HCT116 (cell line): ENCODE measurements at regions not wholly inside any gene's neighbourhood (a gene's known extent, or its start where the extent isn't known, plus 50 kb on each side); places are given as distances from the start of the nearest gene placed in this dataset.

Source experiments
- ATAC-seq: fragments of 200-7000 bp; cut with Tn5 transposase; 2 replicates; pipeline ENCODE4 v1.9.1; 2020; ENCODE audit warnings: mild to moderate bottlenecking, moderate library complexity
- BruUV-seq: library from RNA; stranded (reverse); fragments of 400-500 nt; replicated peaks from 2 replicates; lab custom pipeline; 2021; lab: Mats Ljungman, UMichigan
- CTCF ChIA-PET: fragments of 300-600 bp; sonication (Branson Sonifier 250); formaldehyde crosslinking; loops from one replicate; lab custom pipeline; 2021; ENCODE audit warnings: antibody characterized with exemption; lab: Charles Lee
- POLR2A ChIA-PET: fragments of 300-600, 350-600 bp; sonication (Branson Sonifier 250); formaldehyde crosslinking; loops from one replicate; lab custom pipeline; 2021; ENCODE audit warnings: antibody characterized with exemption; lab: Charles Lee
- RAD21 ChIA-PET, 2 experiments: fragments of 300-600 bp; sonication (Branson Sonifier 250); formaldehyde crosslinking; loops; one replicate each; lab custom pipeline; 2023; ENCODE audit warnings: low total read pairs in 2 of 2; ENCODE audit not compliant: uncharacterized antibody in 2 of 2, unreplicated experiment in 2 of 2, low non-redundant PET in 1 of 2; lab: Charles Lee
- DNase-seq: peaks from one replicate; pipeline ENCODE4 v3.0.0-alpha.2; 2010; ENCODE audit warnings: low read depth, low spot score
- H2AFZ ChIP-seq: fragments of 200-600 bp; shearing (Covaris generic), sonication (generic); 2 replicates; pipeline ENCODE4 v1.6.1; 2017; ENCODE audit warnings: low read depth, mixed run types, mixed read lengths, antibody characterized with exemption, low read length; ENCODE audit not compliant: poor library complexity, severe bottlenecking
- H3K27ac ChIP-seq: 2 replicates; pipeline ENCODE4 v1.5.1; 2012; ENCODE audit warnings: low read depth, low read length
- H3K27me3 ChIP-seq: fragments of 200-600 bp; sonication (generic); 2 replicates; pipeline ENCODE4 v1.6.1; 2016; ENCODE audit warnings: mixed run types, low read length, mixed read lengths; ENCODE audit not compliant: insufficient read depth
- H3K36me3 ChIP-seq, 2 experiments: fragments of 200-500 bp in 1 of 2; fragments of 200-600 bp in 1 of 2; sonication (Bioruptor generic) in 1 of 2; sonication (generic) in 1 of 2; 2 replicates each; pipeline versions ENCODE4 v1.5.1 to v1.6.1; 2014 to 2016; ENCODE audit warnings: low read length in 2 of 2, inconsistent platforms in 1 of 2, mixed read lengths in 1 of 2, mixed run types in 1 of 2; ENCODE audit not compliant: insufficient read depth in 2 of 2, control insufficient read depth in 1 of 2
- H3K4me1 ChIP-seq, 2 experiments: fragments of 200-600 bp in 1 of 2; sonication (generic) in 1 of 2; 2 replicates each; pipeline versions ENCODE4 v1.5.1 to v1.6.1; 2012 to 2017; ENCODE audit warnings: low read length in 2 of 2, inconsistent platforms in 1 of 2, mild to moderate bottlenecking in 1 of 2, mixed read lengths in 1 of 2, mixed run types in 1 of 2, moderate library complexity in 1 of 2; ENCODE audit not compliant: insufficient read depth in 2 of 2, control insufficient read depth in 1 of 2
- H3K4me2 ChIP-seq: fragments of 200-600 bp; sonication (generic); 2 replicates; pipeline ENCODE4 v1.6.1; 2017; ENCODE audit warnings: mixed run types, low read length, mixed read lengths
- H3K4me3 ChIP-seq, 2 experiments: fragments of 200-600 bp in 1 of 2; sonication (generic) in 1 of 2; replicated peaks in 1 of 2; 2 replicates each; pipeline ENCODE4 v1.5.1; 2011 to 2016; ENCODE audit warnings: low read length in 2 of 2, control low read depth in 1 of 2, low read depth in 1 of 2, mild to moderate bottlenecking in 1 of 2, mixed read lengths in 1 of 2, mixed run types in 1 of 2
- H3K79me2 ChIP-seq: fragments of 200-600 bp; sonication (generic); 2 replicates; pipeline ENCODE4 v1.6.1; 2017; ENCODE audit warnings: mild to moderate bottlenecking, mixed run types, low read length, moderate library complexity, mixed read lengths; ENCODE audit not compliant: insufficient read depth
- H3K9ac ChIP-seq: fragments of 200-600 bp; sonication (generic); 2 replicates; pipeline ENCODE4 v1.6.1; 2016; ENCODE audit warnings: low read length, mixed read lengths
- H3K9me2 ChIP-seq: fragments of 200-600 bp; sonication (generic), shearing (Covaris generic); 2 replicates; pipeline ENCODE4 v1.6.1; 2017; ENCODE audit warnings: mixed run types, mild to moderate bottlenecking, moderate library complexity; ENCODE audit not compliant: insufficient read depth
- H3K9me3 ChIP-seq, 2 experiments: fragments of 200-500 bp in 1 of 2; fragments of 200-600 bp in 1 of 2; sonication (Bioruptor generic) in 1 of 2; sonication (generic) in 1 of 2; 2 replicates each; pipeline ENCODE4 v1.6.1; 2014 to 2017; ENCODE audit warnings: low read length in 2 of 2, mixed read lengths in 2 of 2, inconsistent platforms in 1 of 2, low read depth in 1 of 2, mild to moderate bottlenecking in 1 of 2, mixed run types in 1 of 2, moderate library complexity in 1 of 2; ENCODE audit not compliant: control insufficient read depth in 1 of 2, insufficient read depth in 1 of 2
- H4K20me1 ChIP-seq: fragments of 200-600 bp; sonication (generic), shearing (Covaris generic); 2 replicates; pipeline ENCODE4 v1.6.1; 2017; ENCODE audit warnings: mixed run types, mild to moderate bottlenecking, moderate library complexity; ENCODE audit not compliant: insufficient read depth
- CEBPB ChIP-seq: IDR thresholded peaks from 2 replicates; pipeline ENCODE4 v1.6.1; 2012; ENCODE audit warnings: low read depth
- CTCF ChIP-seq, 3 experiments: fragments of 200-600 bp in 1 of 3; sonication (generic) in 1 of 3; IDR thresholded peaks in 2 of 3; conservative IDR thresholded peaks in 1 of 3; 2 replicates each; pipeline ENCODE4 v1.5.1; 2012 to 2017; ENCODE audit warnings: low read depth in 2 of 3, low read length in 2 of 3, antibody characterized with exemption in 1 of 3, borderline replicate concordance in 1 of 3, control low read depth in 1 of 3, mild to moderate bottlenecking in 1 of 3, mixed read lengths in 1 of 3, mixed run types in 1 of 3, moderate library complexity in 1 of 3; ENCODE audit not compliant: insufficient read depth in 1 of 3
- EGR1 ChIP-seq: IDR thresholded peaks from 2 replicates; pipeline ENCODE4 v1.6.1; 2012; ENCODE audit warnings: low read depth
- EZH2 ChIP-seq: fragments of 200-600 bp; sonication (generic); IDR thresholded peaks from 2 replicates; pipeline ENCODE4 v1.6.1; 2017; ENCODE audit warnings: antibody characterized with exemption, mixed run types
- POLR2A ChIP-seq: IDR thresholded peaks from 2 replicates; pipeline ENCODE4 v1.7.0; 2011; ENCODE audit warnings: borderline replicate concordance; ENCODE audit not compliant: insufficient read depth, insufficient read length; ENCODE audit errors: extremely low read depth
- RAD21 ChIP-seq: IDR thresholded peaks from 2 replicates; pipeline ENCODE4 v1.6.1; 2012; ENCODE audit warnings: low read depth, mild to moderate bottlenecking
- SIN3A ChIP-seq: IDR thresholded peaks from 2 replicates; pipeline ENCODE4 v1.6.1; 2012; ENCODE audit warnings: low read depth
- SP1 ChIP-seq: IDR thresholded peaks from 2 replicates; pipeline ENCODE4 v1.6.1; 2012; ENCODE audit warnings: low read depth
- SRF ChIP-seq: IDR thresholded peaks from 2 replicates; pipeline ENCODE4 v1.6.1; 2012; ENCODE audit warnings: low read depth
- TCF7L2 ChIP-seq: IDR thresholded peaks from 2 replicates; pipeline ENCODE4 v1.7.0; 2011; ENCODE audit warnings: borderline replicate concordance, inconsistent platforms; ENCODE audit not compliant: insufficient read depth, insufficient read length; ENCODE audit errors: extremely low read depth
- ZFX ChIP-seq: fragments of 450-650 bp; IDR thresholded peaks from 2 replicates; pipeline ENCODE4 v1.6.1; 2017
- intact Hi-C: fragments of 100-400 bp; cut with micrococcal nuclease; formaldehyde crosslinking; loops from 2 replicates; pipeline ENCODE4 v1.10.0; 2022

- no peak for TF ChIP-seq SIN3A
- TF ChIP-seq SRF, result no peak
These were observed 591.9 kb downstream of the TMEM182 start (continued) for GRCh38 chr2:103353774-103354173.

- H3K27me3 ChIP-seq, result no peaks in the 10 kb centered on the region
- ChIA-PET CTCF (no interaction called here), POLR2A (no interaction called here), RAD21 (no interaction called here)
- no peak overlapping the region for H3K9ac ChIP-seq
- peaks cover 0 to 13% of the 10 kb centered on the region in 2 experiments; a peak in 3 of 4 replicates for H3K9me3 ChIP-seq
- DNase-seq (no peak), ATAC-seq (no peak)
- no peaks in the 10 kb centered on the region for H4K20me1 ChIP-seq
- H3K9me2 ChIP-seq, result no peaks in the 10 kb centered on the region
- H3K36me3 ChIP-seq, result no peaks in the 10 kb centered on the region
- H3K27ac ChIP-seq, result no peak overlapping the region
- H3K4me1 ChIP-seq, result no peaks in the 10 kb centered on the region
- H2AFZ ChIP-seq, result no peak overlapping the region
- H3K4me3 ChIP-seq, result no peak overlapping the region
- intact Hi-C loops, result no loop called here
- no peaks in the 10 kb centered on the region for H3K79me2 ChIP-seq
- TF ChIP-seq RAD21 (no peak), SIN3A (no peak), EGR1 (no peak), SP1 (no peak), EZH2 (no peak), ZFX (no peak), TCF7L2 (no peak), POLR2A (no peak), CEBPB (no peak), CTCF (IDR thresholded peaks at IDR 0.05 in 2 of 3, conservative IDR thresholded peaks at IDR 0.05 in 1 of 3; ENCODE audit: borderline replicate concordance in 1 of 3, insufficient read depth in 1 of 3, low read depth in 2 of 3, low read length in 2 of 3) (no peak)
- no peak overlapping the region for H3K4me2 ChIP-seq
- no TSS peak for BruUV-seq
These were observed 593.5 kb downstream of the TMEM182 start for GRCh38 chr2:103355287-103355686.
